ENCODE measurements at regions not wholly inside any gene's neighbourhood (a gene's known extent, or its start where the extent isn't known, plus 50 kb on each side); places are given as distances from the start of the nearest gene placed in this dataset.

DNA sequence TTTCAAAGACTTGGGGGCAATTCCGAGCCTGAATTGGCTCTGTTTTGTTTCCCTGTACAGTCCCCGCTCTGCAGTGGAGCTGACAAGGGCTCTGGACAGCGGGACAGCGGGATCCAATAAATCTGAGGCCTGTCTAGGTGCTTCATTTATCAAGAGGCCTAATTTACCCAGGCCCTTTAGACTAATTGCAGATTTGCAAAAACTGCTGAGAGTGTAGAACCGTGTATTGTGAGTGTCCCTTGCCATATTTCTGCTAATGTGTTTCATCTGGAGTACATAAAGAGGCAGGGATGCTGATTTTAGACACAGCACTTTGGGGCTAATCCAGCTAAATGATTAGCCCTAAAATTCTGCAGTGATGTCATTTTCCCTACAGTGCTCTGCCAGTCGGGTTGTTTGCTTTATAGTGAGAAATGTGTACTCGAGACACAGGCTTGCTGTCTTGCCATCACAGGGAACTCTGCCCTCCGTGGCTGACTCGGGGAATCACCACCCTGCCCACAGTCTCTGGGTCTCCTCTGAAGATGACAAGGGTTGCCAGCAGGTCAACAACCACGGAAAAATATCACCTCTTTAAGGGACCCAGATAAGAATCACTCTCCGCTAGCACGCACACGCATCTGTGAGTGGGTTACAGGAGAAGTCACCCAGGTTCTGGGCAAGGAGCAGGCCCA is 592.0 kb downstream of the BNC2 start:
- no peaks in the 10 kb centered on the region for H3K27me3 Mint-ChIP-seq (ENCODE audit: unreplicated experiment)
- H3K4me1 Mint-ChIP-seq (ENCODE audit: low read depth, unreplicated experiment), result no peaks in the 10 kb centered on the region
- no TSS peak for BruUV-seq (replicated peaks)
- H3K36me3 Mint-ChIP-seq (ENCODE audit: insufficient read depth, unreplicated experiment), result no peaks in the 10 kb centered on the region
- TF ChIP-seq CTCF (IDR thresholded peaks at IDR 0.05; ENCODE audit: unreplicated experiment), result no peak
- intact Hi-C loops (cut with micrococcal nuclease; ENCODE audit: unreplicated experiment), result no loop called here
- DNase-seq, result no peak
- H3K9me3 Mint-ChIP-seq (ENCODE audit: low read depth, unreplicated experiment), result no peaks in the 10 kb centered on the region
- H3K27ac Mint-ChIP-seq (ENCODE audit: unreplicated experiment), result no peak overlapping the region
- H3K4me3 Mint-ChIP-seq (ENCODE audit: low read depth, unreplicated experiment), result no peak overlapping the region
- CTCF ChIA-PET, result no interaction called here

GRCh38 chr9:16281707-16282106 is 588.8 kb downstream of the BNC2 start:
- no peak for DNase-seq
- Mint-ChIP-seq H3K27me3 (ENCODE audit: unreplicated experiment) (no peaks in the 10 kb centered on the region), H3K4me3 (ENCODE audit: low read depth, unreplicated experiment) (no peak overlapping the region), H3K9me3 (ENCODE audit: low read depth, unreplicated experiment) (no peaks in the 10 kb centered on the region), H3K4me1 (ENCODE audit: low read depth, unreplicated experiment) (no peaks in the 10 kb centered on the region), H3K27ac (ENCODE audit: unreplicated experiment) (no peak overlapping the region), H3K36me3 (ENCODE audit: insufficient read depth, unreplicated experiment) (no peaks in the 10 kb centered on the region)
- intact Hi-C loops (cut with micrococcal nuclease; ENCODE audit: unreplicated experiment), result no loop called here
- BruUV-seq (replicated peaks), result no TSS peak
- TF ChIP-seq CTCF (IDR thresholded peaks at IDR 0.05; ENCODE audit: unreplicated experiment), result no peak
- CTCF ChIA-PET, result no interaction called here

DNA sequence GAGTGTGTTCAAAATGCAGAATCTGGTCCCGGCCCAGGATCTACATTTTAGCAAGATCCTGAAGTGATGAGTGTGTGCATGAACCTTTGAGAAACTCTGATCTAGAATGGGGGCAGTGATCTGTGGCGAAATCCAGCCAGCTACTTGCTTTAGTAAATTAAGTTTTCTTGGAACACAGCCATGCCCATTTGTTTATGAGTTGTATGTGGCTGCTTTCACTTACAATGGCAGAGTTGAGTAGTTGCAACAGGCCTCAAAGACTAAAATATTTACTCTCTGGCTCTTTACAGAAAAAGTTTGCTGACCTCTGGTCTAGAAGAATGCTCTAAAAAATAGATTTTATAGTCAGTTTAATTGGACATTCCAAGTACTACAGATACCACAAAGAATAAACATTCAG is 588.3 kb downstream of the BNC2 start:
- no TSS peak for BruUV-seq (replicated peaks)
- Mint-ChIP-seq H3K27ac (ENCODE audit: unreplicated experiment) (no peak overlapping the region), H3K36me3 (ENCODE audit: insufficient read depth, unreplicated experiment) (no peaks in the 10 kb centered on the region), H3K4me3 (ENCODE audit: low read depth, unreplicated experiment) (no peak overlapping the region), H3K9me3 (ENCODE audit: low read depth, unreplicated experiment) (no peaks in the 10 kb centered on the region), H3K27me3 (ENCODE audit: unreplicated experiment) (no peaks in the 10 kb centered on the region), H3K4me1 (ENCODE audit: low read depth, unreplicated experiment) (no peaks in the 10 kb centered on the region)
- TF ChIP-seq CTCF (IDR thresholded peaks at IDR 0.05; ENCODE audit: unreplicated experiment), result no peak
- intact Hi-C loops (cut with micrococcal nuclease; ENCODE audit: unreplicated experiment), result no loop called here
- DNase-seq, result no peak
- CTCF ChIA-PET, result no interaction called here

- Mint-ChIP-seq H3K4me3 (ENCODE audit: low read depth, unreplicated experiment) (no peak overlapping the region), H3K27ac (ENCODE audit: unreplicated experiment) (no peak overlapping the region), H3K36me3 (ENCODE audit: insufficient read depth, unreplicated experiment) (no peaks in the 10 kb centered on the region), H3K4me1 (ENCODE audit: low read depth, unreplicated experiment) (no peaks in the 10 kb centered on the region), H3K9me3 (ENCODE audit: low read depth, unreplicated experiment) (no peaks in the 10 kb centered on the region), H3K27me3 (ENCODE audit: unreplicated experiment) (no peaks in the 10 kb centered on the region)
- DNase-seq, result no peak
- TF ChIP-seq CTCF (IDR thresholded peaks at IDR 0.05; ENCODE audit: unreplicated experiment), result no peak
- CTCF ChIA-PET, result no interaction called here
- no TSS peak for BruUV-seq (replicated peaks)
- intact Hi-C loops (cut with micrococcal nuclease; ENCODE audit: unreplicated experiment), result no loop called here
Observed at GRCh38 chr9:16282718-16283117, 587.8 kb downstream of the BNC2 start.
